ENCODE measurements at regions not wholly inside any gene's neighbourhood (a gene's known extent, or its start where the extent isn't known, plus 50 kb on each side); places are given as distances from the start of the nearest gene placed in this dataset.

- Histone ChIP-seq H3K36me3 (ENCODE audit: control insufficient read depth in 1 of 2, insufficient read depth in 2 of 2, low read depth in 1 of 2, low read length in 2 of 2) (no peaks in the 10 kb centered on the region), H2AFZ (ENCODE audit: low read depth, low read length) (no peak overlapping the region), H2BK12ac (ENCODE audit: low read length in 2 of 2) (no peak overlapping the region), H3K4ac (ENCODE audit: low read depth in 1 of 2, low read length in 2 of 2) (no peak overlapping the region), H2BK5ac (ENCODE audit: low read depth, low read length, poor library complexity, severe bottlenecking) (no peak overlapping the region), H3K27ac (ENCODE audit: low read length, poor library complexity, severe bottlenecking) (no peak overlapping the region), H3K14ac (ENCODE audit: low read length in 2 of 2) (no peak overlapping the region), H2BK120ac (ENCODE audit: low read depth, low read length) (no peak overlapping the region), H3K23ac (ENCODE audit: low read length in 2 of 2) (no peak overlapping the region), H2AK5ac (ENCODE audit: low read length, severe bottlenecking) (no peak overlapping the region), H3K4me3 (ENCODE audit: insufficient read depth in 1 of 2, low read depth in 1 of 2, low read length in 2 of 2) (no peak overlapping the region), H3K18ac (ENCODE audit: low read depth in 1 of 2, low read length in 2 of 2) (no peak overlapping the region), H4K91ac (ENCODE audit: low read length) (no peak overlapping the region), H3K9me3 (ENCODE audit: control insufficient read depth, low read length) (no peaks in the 10 kb centered on the region), H3K9ac (ENCODE audit: low read length) (no peak overlapping the region), H3K4me2 (ENCODE audit: low read length, poor library complexity, severe bottlenecking) (no peak overlapping the region), H3K4me1 (ENCODE audit: control insufficient read depth, insufficient read depth, low read depth, low read length) (peaks cover 3% of the 10 kb centered on the region), H2BK15ac (ENCODE audit: low read depth, poor library complexity, severe bottlenecking) (no peak overlapping the region), H4K8ac (ENCODE audit: low read length) (no peak overlapping the region), H3K79me1 (replicated peaks; ENCODE audit: low read length, poor library complexity, severe bottlenecking) (no peaks in the 10 kb centered on the region), H3K27me3 (ENCODE audit: control insufficient read depth in 1 of 2, insufficient read depth in 1 of 2, low read length in 2 of 2) (no peaks in the 10 kb centered on the region)
- DNase-seq: no peak
- 80% methylated on average over 6 of the region's 6 CpGs for WGBS
Observed at GRCh38 chr7:138400400-138400886, 59.6 kb upstream of the TRIM24 start.

GRCh38 chr7:138402749-138403148 lies 57.3 kb upstream of the TRIM24 start:
- Histone ChIP-seq H4K91ac (ENCODE audit: low read length) (no peak overlapping the region), H2AK5ac (ENCODE audit: low read length, severe bottlenecking) (no peak overlapping the region), H3K4me1 (ENCODE audit: control insufficient read depth, insufficient read depth, low read depth, low read length) (no peaks in the 10 kb centered on the region), H3K27ac (ENCODE audit: low read length, poor library complexity, severe bottlenecking) (no peak overlapping the region), H3K9ac (ENCODE audit: low read length) (no peak overlapping the region), H3K23ac (ENCODE audit: low read length in 2 of 2) (no peak overlapping the region), H3K27me3 (ENCODE audit: control insufficient read depth in 1 of 2, insufficient read depth in 1 of 2, low read length in 2 of 2) (no peaks in the 10 kb centered on the region), H3K9me3 (ENCODE audit: control insufficient read depth, low read length) (peaks cover 6% of the 10 kb centered on the region), H2BK120ac (ENCODE audit: low read depth, low read length) (no peak overlapping the region), H2BK5ac (ENCODE audit: low read depth, low read length, poor library complexity, severe bottlenecking) (no peak overlapping the region), H2BK12ac (ENCODE audit: low read length in 2 of 2) (no peak overlapping the region), H3K4ac (ENCODE audit: low read depth in 1 of 2, low read length in 2 of 2) (no peak overlapping the region), H3K18ac (ENCODE audit: low read depth in 1 of 2, low read length in 2 of 2) (no peak overlapping the region), H2BK15ac (ENCODE audit: low read depth, poor library complexity, severe bottlenecking) (no peak overlapping the region), H3K4me3 (ENCODE audit: insufficient read depth in 1 of 2, low read depth in 1 of 2, low read length in 2 of 2) (no peak overlapping the region), H3K36me3 (ENCODE audit: control insufficient read depth in 1 of 2, insufficient read depth in 2 of 2, low read depth in 1 of 2, low read length in 2 of 2) (no peaks in the 10 kb centered on the region), H3K4me2 (ENCODE audit: low read length, poor library complexity, severe bottlenecking) (no peak overlapping the region), H3K14ac (ENCODE audit: low read length in 2 of 2) (no peak overlapping the region), H2AFZ (ENCODE audit: low read depth, low read length) (no peak overlapping the region), H3K79me1 (replicated peaks; ENCODE audit: low read length, poor library complexity, severe bottlenecking) (no peaks in the 10 kb centered on the region), H4K8ac (ENCODE audit: low read length) (no peak overlapping the region)
- 100% methylated on average over 1 of the region's 1 CpG for WGBS
- DNase-seq: no peak

- Histone ChIP-seq H2AFZ (ENCODE audit: low read depth, low read length) (no peak overlapping the region), H3K14ac (ENCODE audit: low read length in 2 of 2) (no peak overlapping the region), H2AK5ac (ENCODE audit: low read length, severe bottlenecking) (no peak overlapping the region), H3K79me1 (replicated peaks; ENCODE audit: low read length, poor library complexity, severe bottlenecking) (no peaks in the 10 kb centered on the region), H3K36me3 (ENCODE audit: control insufficient read depth in 1 of 2, insufficient read depth in 2 of 2, low read depth in 1 of 2, low read length in 2 of 2) (no peaks in the 10 kb centered on the region), H3K27ac (ENCODE audit: low read length, poor library complexity, severe bottlenecking) (no peak overlapping the region), H4K8ac (ENCODE audit: low read length) (no peak overlapping the region), H3K9me3 (ENCODE audit: control insufficient read depth, low read length) (peaks cover 6% of the 10 kb centered on the region), H2BK120ac (ENCODE audit: low read depth, low read length) (no peak overlapping the region), H3K4ac (ENCODE audit: low read depth in 1 of 2, low read length in 2 of 2) (no peak overlapping the region), H3K9ac (ENCODE audit: low read length) (no peak overlapping the region), H2BK12ac (ENCODE audit: low read length in 2 of 2) (no peak overlapping the region), H2BK15ac (ENCODE audit: low read depth, poor library complexity, severe bottlenecking) (no peak overlapping the region), H3K4me1 (ENCODE audit: control insufficient read depth, insufficient read depth, low read depth, low read length) (no peaks in the 10 kb centered on the region), H3K27me3 (ENCODE audit: control insufficient read depth in 1 of 2, insufficient read depth in 1 of 2, low read length in 2 of 2) (no peaks in the 10 kb centered on the region), H3K18ac (ENCODE audit: low read depth in 1 of 2, low read length in 2 of 2) (no peak overlapping the region), H3K23ac (ENCODE audit: low read length in 2 of 2) (no peak overlapping the region), H3K4me2 (ENCODE audit: low read length, poor library complexity, severe bottlenecking) (no peak overlapping the region), H3K4me3 (ENCODE audit: insufficient read depth in 1 of 2, low read depth in 1 of 2, low read length in 2 of 2) (no peak overlapping the region), H2BK5ac (ENCODE audit: low read depth, low read length, poor library complexity, severe bottlenecking) (no peak overlapping the region), H4K91ac (ENCODE audit: low read length) (no peak overlapping the region)
- WGBS: no CpG with 5 or more reads among the region's 1 CpG
- no peak for DNase-seq
Observed at GRCh38 chr7:138405496-138405895, 54.6 kb upstream of the TRIM24 start.

GRCh38 chr7:138407792-138408191 lies 52.3 kb upstream of the TRIM24 start:
- DNase-seq: no peak
- no peak overlapping the region for H2BK5ac ChIP-seq (ENCODE audit: low read depth, low read length, poor library complexity, severe bottlenecking)
- H2BK15ac ChIP-seq (ENCODE audit: low read depth, poor library complexity, severe bottlenecking): no peak overlapping the region
- H3K36me3 ChIP-seq (ENCODE audit: control insufficient read depth in 1 of 2, insufficient read depth in 2 of 2, low read depth in 1 of 2, low read length in 2 of 2): no peaks in the 10 kb centered on the region
- no peak overlapping the region for H2AFZ ChIP-seq (ENCODE audit: low read depth, low read length)
- H3K27ac ChIP-seq (ENCODE audit: low read length, poor library complexity, severe bottlenecking): no peak overlapping the region
- H3K23ac ChIP-seq (ENCODE audit: low read length in 2 of 2): no peak overlapping the region
- H3K18ac ChIP-seq (ENCODE audit: low read depth in 1 of 2, low read length in 2 of 2): no peak overlapping the region
- no peaks in the 10 kb centered on the region for H3K27me3 ChIP-seq (ENCODE audit: control insufficient read depth in 1 of 2, insufficient read depth in 1 of 2, low read length in 2 of 2)
- 47% methylated on average over 4 of the region's 4 CpGs for WGBS
- H3K4me2 ChIP-seq (ENCODE audit: low read length, poor library complexity, severe bottlenecking): no peak overlapping the region
- H3K14ac ChIP-seq (ENCODE audit: low read length in 2 of 2): no peak overlapping the region
- no peak overlapping the region for H2BK12ac ChIP-seq (ENCODE audit: low read length in 2 of 2)
- no peak overlapping the region for H3K9ac ChIP-seq (ENCODE audit: low read length)
- H2BK120ac ChIP-seq (ENCODE audit: low read depth, low read length): no peak overlapping the region
- H3K79me1 ChIP-seq (replicated peaks; ENCODE audit: low read length, poor library complexity, severe bottlenecking): no peaks in the 10 kb centered on the region
- H4K91ac ChIP-seq (ENCODE audit: low read length): no peak overlapping the region
- no peak overlapping the region for H3K4ac ChIP-seq (ENCODE audit: low read depth in 1 of 2, low read length in 2 of 2)
- H3K9me3 ChIP-seq (ENCODE audit: control insufficient read depth, low read length): peaks cover 6% of the 10 kb centered on the region
- H3K4me3 ChIP-seq (ENCODE audit: insufficient read depth in 1 of 2, low read depth in 1 of 2, low read length in 2 of 2): no peak overlapping the region
- H2AK5ac ChIP-seq (ENCODE audit: low read length, severe bottlenecking): no peak overlapping the region
- H3K4me1 ChIP-seq (ENCODE audit: control insufficient read depth, insufficient read depth, low read depth, low read length): no peaks in the 10 kb centered on the region
- no peak overlapping the region for H4K8ac ChIP-seq (ENCODE audit: low read length)

Data from mesenchymal stem cell (in vitro differentiated cells and primary cell).